Epithelial cell of proximal tubule (primary cell): ENCODE measurements at regions not wholly inside any gene's neighbourhood (a gene's known extent, or its start where the extent isn't known, plus 50 kb on each side); places are given as distances from the start of the nearest gene placed in this dataset.
A peak's percentile ranks its signal among the peaks of the same experiment; 100 is the strongest.

ENCODE experiments used
- DNase-seq: peaks from one replicate; pipeline ENCODE4 v3.0.0-alpha.2; 2011; ENCODE audit warnings: low read depth
- H3K4me3 ChIP-seq: 2 replicates; pipeline ENCODE4 v1.5.1; 2011; ENCODE audit warnings: low read depth, mild to moderate bottlenecking, low read length
- CTCF ChIP-seq: conservative IDR thresholded peaks from 2 replicates; pipeline ENCODE4 v1.5.1; 2012; ENCODE audit warnings: low read depth, mild to moderate bottlenecking, low read length

- DNase-seq, result no peak
- no peak for TF ChIP-seq CTCF
- no peak overlapping the region for H3K4me3 ChIP-seq
These were observed 80.5 kb upstream of the MAP4K3 start for GRCh38 chr2:39517622-39518021.

GRCh38 chr2:39519886-39520285, 82.8 kb upstream of the MAP4K3 start:
- no peak for TF ChIP-seq CTCF
- no peak for DNase-seq

GRCh38 chr2:39521876-39522517, 84.9 kb upstream of the MAP4K3 start:
- no peak overlapping the region for H3K4me3 ChIP-seq
- no peak for DNase-seq
- no peak for TF ChIP-seq CTCF

More at GRCh38 chr2:39519886-39520285, 82.8 kb upstream of the MAP4K3 start:
- H3K4me3 ChIP-seq, result no peak overlapping the region

GRCh38 chr2:39522518-39522877, 85.4 kb upstream of the MAP4K3 start:
- DNase-seq, result no peak
- no peak for TF ChIP-seq CTCF
- H3K4me3 ChIP-seq, result no peak overlapping the region

- peak; percentile 87 for DNase-seq
- H3K4me3 ChIP-seq, result no peak overlapping the region
- no peak for TF ChIP-seq CTCF
These were observed 86.4 kb upstream of the MAP4K3 start for GRCh38 chr2:39523308-39524044.

GRCh38 chr2:39524061-39524460, 87.0 kb upstream of the MAP4K3 start:
- no peak for TF ChIP-seq CTCF
- no peak overlapping the region for H3K4me3 ChIP-seq
- no peak for DNase-seq
